ENCODE measurements at regions not wholly inside any gene's neighbourhood (a gene's known extent, or its start where the extent isn't known, plus 50 kb on each side); places are given as distances from the start of the nearest gene placed in this dataset.

DNA sequence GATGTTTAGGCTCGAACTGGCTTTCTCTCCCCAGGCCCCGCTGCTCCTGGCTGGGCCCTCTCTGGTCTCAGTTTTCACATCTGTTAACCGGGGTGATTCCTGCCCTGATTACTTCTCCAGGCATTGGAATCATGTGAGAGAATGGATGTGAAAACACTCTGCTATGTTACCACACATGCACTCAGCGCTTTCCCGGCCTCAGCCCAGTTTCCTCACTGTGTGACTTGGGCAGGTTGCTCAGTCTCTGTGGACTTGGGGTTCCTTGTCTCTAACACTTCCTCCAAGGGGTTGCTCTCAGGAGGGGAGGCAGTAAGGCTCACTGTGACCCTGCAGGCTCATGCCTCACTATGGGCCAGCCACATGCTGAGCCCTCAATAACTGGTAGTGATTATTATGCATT lies 230.4 kb upstream of the HS6ST1 start:
- no peak overlapping the region for H3K27ac ChIP-seq
- H3K36me3 ChIP-seq: no peaks in the 10 kb centered on the region
- no peaks in the 10 kb centered on the region for H3K9me3 ChIP-seq
- TF ChIP-seq, protein P1, sequence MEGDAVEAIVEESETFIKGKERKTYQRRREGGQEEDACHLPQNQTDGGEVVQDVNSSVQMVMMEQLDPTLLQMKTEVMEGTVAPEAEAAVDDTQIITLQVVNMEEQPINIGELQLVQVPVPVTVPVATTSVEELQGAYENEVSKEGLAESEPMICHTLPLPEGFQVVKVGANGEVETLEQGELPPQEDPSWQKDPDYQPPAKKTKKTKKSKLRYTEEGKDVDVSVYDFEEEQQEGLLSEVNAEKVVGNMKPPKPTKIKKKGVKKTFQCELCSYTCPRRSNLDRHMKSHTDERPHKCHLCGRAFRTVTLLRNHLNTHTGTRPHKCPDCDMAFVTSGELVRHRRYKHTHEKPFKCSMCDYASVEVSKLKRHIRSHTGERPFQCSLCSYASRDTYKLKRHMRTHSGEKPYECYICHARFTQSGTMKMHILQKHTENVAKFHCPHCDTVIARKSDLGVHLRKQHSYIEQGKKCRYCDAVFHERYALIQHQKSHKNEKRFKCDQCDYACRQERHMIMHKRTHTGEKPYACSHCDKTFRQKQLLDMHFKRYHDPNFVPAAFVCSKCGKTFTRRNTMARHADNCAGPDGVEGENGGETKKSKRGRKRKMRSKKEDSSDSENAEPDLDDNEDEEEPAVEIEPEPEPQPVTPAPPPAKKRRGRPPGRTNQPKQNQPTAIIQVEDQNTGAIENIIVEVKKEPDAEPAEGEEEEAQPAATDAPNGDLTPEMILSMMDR (IDR thresholded peaks at IDR 0.05): no peak
- no peaks in the 10 kb centered on the region for H3K4me1 ChIP-seq (ENCODE audit: control insufficient read depth in 1 of 2, insufficient read depth in 1 of 2, low read depth in 1 of 2, low read length in 1 of 2)
- no peaks in the 10 kb centered on the region for H3K27me3 ChIP-seq
- no peak overlapping the region for H3K4me3 ChIP-seq (ENCODE audit: low read depth in 1 of 2, low read length in 1 of 2)

DNA sequence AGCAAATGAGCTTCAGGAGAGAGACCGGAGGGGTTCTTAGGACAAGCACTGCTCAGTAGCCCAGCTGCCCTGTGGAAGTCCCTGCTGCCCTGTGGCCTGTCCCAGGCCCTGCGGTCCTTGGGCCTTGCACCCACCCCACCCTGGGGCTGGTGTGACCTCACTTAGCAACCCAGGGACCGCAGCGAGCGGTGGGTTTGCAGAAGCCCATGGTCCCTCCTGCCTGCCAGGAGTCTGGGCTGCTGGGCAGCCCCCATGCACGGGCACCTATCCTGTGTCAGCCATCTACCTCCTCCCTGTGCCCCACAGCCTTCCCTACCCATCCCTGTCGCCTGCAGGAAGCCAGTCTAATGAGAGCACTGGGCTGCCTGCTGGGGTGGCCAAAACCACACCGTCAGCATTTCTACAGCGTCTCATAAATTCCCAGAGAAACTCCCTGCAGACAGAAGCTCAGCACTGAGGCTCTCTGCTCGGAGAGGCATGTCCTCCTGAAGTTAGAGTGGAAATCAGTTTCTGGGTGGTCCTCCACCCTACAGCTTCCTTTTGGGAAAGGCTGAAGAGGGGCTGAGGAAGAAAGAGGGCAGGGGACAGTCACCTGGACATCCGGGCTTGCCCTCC lies 231.1 kb upstream of the HS6ST1 start:
- no peak overlapping the region for H3K4me3 ChIP-seq (ENCODE audit: low read depth in 1 of 2, low read length in 1 of 2)
- H3K36me3 ChIP-seq: no peaks in the 10 kb centered on the region
- no peaks in the 10 kb centered on the region for H3K9me3 ChIP-seq
- no peak overlapping the region for H3K27ac ChIP-seq
- no peaks in the 10 kb centered on the region for H3K4me1 ChIP-seq (ENCODE audit: control insufficient read depth in 1 of 2, insufficient read depth in 1 of 2, low read depth in 1 of 2, low read length in 1 of 2)
- TF ChIP-seq, protein P1 (IDR thresholded peaks at IDR 0.05): no peak
- H3K27me3 ChIP-seq: no peaks in the 10 kb centered on the region

GRCh38 chr2:128550389-128550788 lies 231.7 kb upstream of the HS6ST1 start:
- H3K9me3 ChIP-seq: no peaks in the 10 kb centered on the region

GRCh38 chr2:128550801-128551416 lies 232.2 kb upstream of the HS6ST1 start:
- Histone ChIP-seq H3K9me3 (no peaks in the 10 kb centered on the region), H3K36me3 (no peaks in the 10 kb centered on the region), H3K4me3 (ENCODE audit: low read depth in 1 of 2, low read length in 1 of 2) (no peak overlapping the region), H3K27ac (no peak overlapping the region), H3K4me1 (ENCODE audit: control insufficient read depth in 1 of 2, insufficient read depth in 1 of 2, low read depth in 1 of 2, low read length in 1 of 2) (no peaks in the 10 kb centered on the region), H3K27me3 (no peaks in the 10 kb centered on the region)
- TF ChIP-seq, protein P1 (IDR thresholded peaks at IDR 0.05): no peak

More at GRCh38 chr2:128550389-128550788, 231.7 kb upstream of the HS6ST1 start:
- H3K36me3 ChIP-seq: no peaks in the 10 kb centered on the region
- H3K27me3 ChIP-seq: no peaks in the 10 kb centered on the region
- TF ChIP-seq, protein P1 (IDR thresholded peaks at IDR 0.05): no peak
- H3K4me1 ChIP-seq (ENCODE audit: control insufficient read depth in 1 of 2, insufficient read depth in 1 of 2, low read depth in 1 of 2, low read length in 1 of 2): no peaks in the 10 kb centered on the region
- H3K4me3 ChIP-seq (ENCODE audit: low read depth in 1 of 2, low read length in 1 of 2): no peak overlapping the region
- H3K27ac ChIP-seq: no peak overlapping the region

GRCh38 chr2:128551435-128551834 lies 232.8 kb upstream of the HS6ST1 start:
- no peaks in the 10 kb centered on the region for H3K9me3 ChIP-seq
- H3K27ac ChIP-seq: no peak overlapping the region
- no peaks in the 10 kb centered on the region for H3K36me3 ChIP-seq
- H3K27me3 ChIP-seq: no peaks in the 10 kb centered on the region
- no peak overlapping the region for H3K4me3 ChIP-seq (ENCODE audit: low read depth in 1 of 2, low read length in 1 of 2)
- TF ChIP-seq, protein P1 (IDR thresholded peaks at IDR 0.05): no peak
- no peaks in the 10 kb centered on the region for H3K4me1 ChIP-seq (ENCODE audit: control insufficient read depth in 1 of 2, insufficient read depth in 1 of 2, low read depth in 1 of 2, low read length in 1 of 2)
